Fibroblast of the aortic adventitia (primary cell): ENCODE measurements at regions not wholly inside any gene's neighbourhood (a gene's known extent, or its start where the extent isn't known, plus 50 kb on each side); places are given as distances from the start of the nearest gene placed in this dataset.

Source experiments
- DNase-seq: peaks from one replicate; pipeline ENCODE4 v3.0.0-alpha.2; 2010; ENCODE audit warnings: low read depth
- H3K4me3 ChIP-seq: 2 replicates; pipeline ENCODE4 v1.5.1; 2011; ENCODE audit warnings: low read depth, mild to moderate bottlenecking, control low read depth, low read length, moderate library complexity
- TF ChIP-seq, protein P1 (sequence below): IDR thresholded peaks from 2 replicates; pipeline ENCODE4 v1.5.1; 2011; ENCODE audit warnings: mild to moderate bottlenecking, low read length, control low read depth, inconsistent platforms; ENCODE audit not compliant: insufficient read depth

DNA sequence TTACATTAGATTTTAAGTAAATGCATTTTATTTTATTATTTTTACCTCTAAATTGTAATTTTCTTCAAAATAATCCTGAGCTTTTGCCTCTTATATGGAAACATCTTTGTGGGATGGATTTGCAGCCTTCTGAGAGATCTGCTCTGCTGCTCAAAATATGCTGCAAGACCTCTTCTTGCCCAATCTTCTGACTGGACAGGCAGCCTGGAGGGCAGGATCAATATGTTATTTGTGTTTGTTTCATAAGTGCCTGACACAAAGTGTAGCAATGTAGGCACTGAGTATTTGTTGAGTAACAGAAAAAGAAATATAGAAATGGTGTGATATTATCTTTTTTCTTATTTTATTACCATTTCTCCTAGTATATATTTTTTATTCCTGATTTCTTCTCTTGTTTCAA, 1106.9 kb downstream of the TMTC2 start:
- H3K4me3 ChIP-seq: no peak overlapping the region
- DNase-seq: no peak
- TF ChIP-seq, protein P1, sequence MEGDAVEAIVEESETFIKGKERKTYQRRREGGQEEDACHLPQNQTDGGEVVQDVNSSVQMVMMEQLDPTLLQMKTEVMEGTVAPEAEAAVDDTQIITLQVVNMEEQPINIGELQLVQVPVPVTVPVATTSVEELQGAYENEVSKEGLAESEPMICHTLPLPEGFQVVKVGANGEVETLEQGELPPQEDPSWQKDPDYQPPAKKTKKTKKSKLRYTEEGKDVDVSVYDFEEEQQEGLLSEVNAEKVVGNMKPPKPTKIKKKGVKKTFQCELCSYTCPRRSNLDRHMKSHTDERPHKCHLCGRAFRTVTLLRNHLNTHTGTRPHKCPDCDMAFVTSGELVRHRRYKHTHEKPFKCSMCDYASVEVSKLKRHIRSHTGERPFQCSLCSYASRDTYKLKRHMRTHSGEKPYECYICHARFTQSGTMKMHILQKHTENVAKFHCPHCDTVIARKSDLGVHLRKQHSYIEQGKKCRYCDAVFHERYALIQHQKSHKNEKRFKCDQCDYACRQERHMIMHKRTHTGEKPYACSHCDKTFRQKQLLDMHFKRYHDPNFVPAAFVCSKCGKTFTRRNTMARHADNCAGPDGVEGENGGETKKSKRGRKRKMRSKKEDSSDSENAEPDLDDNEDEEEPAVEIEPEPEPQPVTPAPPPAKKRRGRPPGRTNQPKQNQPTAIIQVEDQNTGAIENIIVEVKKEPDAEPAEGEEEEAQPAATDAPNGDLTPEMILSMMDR: no peak

DNA sequence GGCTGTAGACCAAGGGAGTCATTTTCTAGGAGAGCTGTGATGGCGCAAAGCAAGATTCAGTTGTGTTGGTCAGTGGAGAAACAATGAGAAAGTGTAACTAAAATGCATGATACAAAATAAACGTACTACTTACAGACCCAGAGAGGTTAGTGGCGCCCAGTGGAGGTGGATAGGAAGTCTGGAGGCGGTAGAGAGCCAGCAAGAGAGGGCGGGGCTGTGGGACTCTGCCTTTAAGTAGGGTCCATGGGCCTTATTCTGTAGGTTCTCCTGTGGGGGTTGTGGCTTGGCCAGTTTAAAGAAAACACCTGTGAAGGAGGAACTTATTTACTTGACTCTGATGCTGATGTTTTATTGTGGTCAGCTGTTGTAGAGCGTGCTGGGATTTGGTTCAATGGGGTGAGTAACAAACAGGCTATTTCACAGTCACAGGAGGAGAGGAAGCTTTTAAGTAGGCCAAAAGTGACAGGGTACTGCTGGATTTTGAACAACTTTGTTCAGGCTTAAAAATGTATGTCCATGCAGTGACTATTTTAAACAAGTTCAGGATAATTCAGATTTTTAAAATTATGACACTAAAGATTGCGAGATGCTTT, 1097.7 kb downstream of the TMTC2 start:
- no peak for DNase-seq
- TF ChIP-seq, protein P1: no peak
- H3K4me3 ChIP-seq: no peak overlapping the region

DNA sequence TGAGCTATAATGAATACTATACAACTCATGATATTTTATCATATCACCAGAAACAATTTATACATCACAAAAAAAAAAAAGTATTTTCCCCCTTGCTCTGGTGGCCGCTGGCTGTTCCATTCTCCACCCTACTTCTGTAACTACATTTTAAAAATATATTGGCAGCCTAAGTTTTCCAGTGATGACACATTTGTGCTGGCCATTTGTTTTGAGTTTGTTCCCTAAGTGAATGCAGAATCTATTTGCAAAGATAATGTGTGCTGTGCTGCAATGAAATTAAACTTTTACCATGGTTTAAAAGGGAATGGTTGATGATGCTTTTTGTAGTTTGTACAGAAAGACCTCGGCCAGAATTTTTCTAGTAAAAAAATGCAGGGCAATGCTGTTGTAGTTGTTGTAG, 1092.8 kb downstream of the TMTC2 start:
- TF ChIP-seq, protein P1: no peak
- no peak overlapping the region for H3K4me3 ChIP-seq
- no peak for DNase-seq

DNA sequence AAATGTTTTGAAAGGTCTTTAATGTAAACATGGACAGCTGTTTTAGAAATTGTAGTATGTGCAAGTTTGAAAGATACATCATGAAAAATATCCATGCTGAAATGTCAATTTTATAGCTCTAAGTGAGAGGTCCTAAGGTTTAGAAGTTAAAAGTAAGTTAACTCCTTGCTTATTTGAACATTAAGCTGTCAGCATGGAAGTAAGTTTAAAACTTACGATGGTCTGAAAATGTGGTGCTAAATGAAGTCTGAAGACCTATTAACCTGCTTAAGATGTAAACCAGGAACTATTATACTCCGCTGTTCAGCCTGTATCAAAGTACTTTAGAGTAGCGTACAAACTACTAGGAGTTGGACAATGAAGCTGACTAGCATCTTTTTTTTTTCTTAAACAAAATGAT, 1082.4 kb downstream of the TMTC2 start:
- TF ChIP-seq, protein P1: no peak
- DNase-seq: no peak
- H3K4me3 ChIP-seq: no peak overlapping the region

DNA sequence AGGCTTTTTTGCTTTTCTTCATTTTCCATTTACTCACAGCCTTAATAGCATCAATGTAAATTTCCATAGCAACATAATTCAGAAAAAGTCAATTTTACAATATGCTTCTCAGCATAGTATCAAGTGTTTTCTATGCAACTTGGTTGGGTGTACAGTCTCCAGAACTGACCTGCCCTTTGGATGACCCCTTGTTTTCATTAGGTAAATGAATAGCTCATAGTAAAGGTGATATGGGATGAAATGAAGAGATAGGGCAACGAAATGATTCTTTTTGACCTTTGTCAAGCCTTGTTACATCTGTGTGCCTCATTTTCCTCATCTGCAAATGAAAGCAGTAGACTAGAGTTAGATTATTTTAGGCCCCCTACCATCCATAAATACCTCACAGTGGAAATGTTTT, 1081.0 kb downstream of the TMTC2 start:
- H3K4me3 ChIP-seq: no peak overlapping the region
- DNase-seq: no peak
- TF ChIP-seq, protein P1: no peak

DNA sequence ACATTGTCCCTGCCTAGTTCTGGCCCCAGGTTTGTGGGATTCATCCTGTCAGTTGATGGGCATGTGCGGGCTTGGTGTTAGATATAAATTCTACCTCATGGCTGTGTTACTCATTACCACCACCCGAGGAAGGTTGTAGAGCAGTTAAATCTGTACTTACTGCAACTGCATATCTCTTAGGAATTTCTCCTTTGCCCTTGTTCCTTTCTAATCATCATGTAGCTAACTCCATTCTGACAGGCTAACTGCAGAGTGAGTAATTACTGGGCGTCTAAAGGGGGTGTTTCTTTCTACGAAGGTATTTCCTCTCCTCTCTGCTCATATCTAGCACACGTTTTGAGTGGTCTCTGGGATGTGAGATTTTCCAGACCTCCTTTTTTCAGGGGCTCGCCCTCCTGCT, 1076.7 kb downstream of the TMTC2 start:
- TF ChIP-seq, protein P1: no peak
- no peak for DNase-seq

DNA sequence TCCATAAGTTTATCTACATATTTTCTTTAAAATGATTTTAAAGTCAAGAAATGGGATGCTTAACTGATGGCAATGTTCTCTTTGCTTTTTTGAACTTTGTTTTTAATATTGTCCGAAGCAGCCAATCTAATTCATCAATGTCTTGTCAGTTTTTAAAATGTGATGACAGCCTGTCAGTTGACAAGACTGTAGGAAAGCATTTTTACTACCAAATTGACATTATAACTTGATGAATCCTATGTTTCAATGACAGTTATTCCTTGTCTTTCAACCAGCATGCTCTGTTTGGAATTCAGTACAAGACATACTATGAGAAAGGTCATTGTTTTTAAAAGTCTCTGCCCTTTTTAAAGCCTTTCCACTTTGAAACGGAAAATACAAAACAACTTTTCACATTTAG, 1073.2 kb downstream of the TMTC2 start:
- TF ChIP-seq, protein P1: no peak
- DNase-seq: no peak
- no peak overlapping the region for H3K4me3 ChIP-seq

More for the DNA sequence above, 1076.7 kb downstream of the TMTC2 start:
- H3K4me3 ChIP-seq: no peak overlapping the region
